GM12872 (cell line): ENCODE measurements at regions not wholly inside any gene's neighbourhood (a gene's known extent, or its start where the extent isn't known, plus 50 kb on each side); places are given as distances from the start of the nearest gene placed in this dataset.

ENCODE experiments used
- CTCF ChIP-seq: IDR thresholded peaks from 3 replicates; pipeline ENCODE4 v1.5.1; 2011; ENCODE audit warnings: low read depth, mild to moderate bottlenecking, low read length, moderate library complexity; ENCODE audit not compliant: insufficient read depth

GRCh38 chr14:100015251-100015655 lies 50.0 kb upstream of the EVL start:
- TF ChIP-seq CTCF = no peak
